ENCODE measurements at regions not wholly inside any gene's neighbourhood (a gene's known extent, or its start where the extent isn't known, plus 50 kb on each side); places are given as distances from the start of the nearest gene placed in this dataset.

DNA sequence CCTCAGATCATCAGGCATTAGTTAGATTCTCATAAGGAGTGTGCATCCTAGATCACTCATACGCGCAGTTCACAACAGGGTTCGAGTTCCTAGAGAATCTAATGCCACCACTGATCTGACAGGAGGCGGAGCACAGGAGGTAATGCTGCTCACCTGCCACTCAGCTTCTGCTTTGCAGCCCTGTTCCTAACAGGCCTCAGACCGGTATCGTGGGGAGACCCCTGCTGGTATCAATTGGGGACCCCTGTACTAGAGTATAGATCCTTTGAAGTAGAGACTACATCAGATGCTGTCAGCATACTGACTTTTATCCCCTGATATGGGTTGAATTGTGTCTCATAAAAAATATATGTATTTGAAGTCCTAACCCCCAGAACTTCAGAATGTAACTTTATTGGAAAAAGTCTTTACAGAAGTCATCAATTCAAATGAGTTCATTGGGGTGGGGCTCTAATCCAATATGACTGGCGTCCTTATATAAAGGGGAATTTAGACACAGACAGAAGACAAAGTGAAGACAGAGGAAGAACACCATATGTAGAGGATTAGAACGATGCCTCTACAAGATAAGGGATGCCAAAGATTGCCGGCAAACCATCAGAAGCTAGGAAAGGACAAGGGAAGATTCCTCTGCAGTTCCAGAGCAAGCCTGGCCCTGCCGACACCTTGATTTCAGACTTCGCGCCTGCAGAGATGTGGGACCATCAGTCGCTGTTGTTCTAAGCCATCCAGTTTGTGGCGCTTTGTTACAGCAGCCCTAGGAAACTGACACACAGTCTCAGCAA, 104.4 kb upstream of the BTBD3 start:
- no peak for DNase-seq

DNA sequence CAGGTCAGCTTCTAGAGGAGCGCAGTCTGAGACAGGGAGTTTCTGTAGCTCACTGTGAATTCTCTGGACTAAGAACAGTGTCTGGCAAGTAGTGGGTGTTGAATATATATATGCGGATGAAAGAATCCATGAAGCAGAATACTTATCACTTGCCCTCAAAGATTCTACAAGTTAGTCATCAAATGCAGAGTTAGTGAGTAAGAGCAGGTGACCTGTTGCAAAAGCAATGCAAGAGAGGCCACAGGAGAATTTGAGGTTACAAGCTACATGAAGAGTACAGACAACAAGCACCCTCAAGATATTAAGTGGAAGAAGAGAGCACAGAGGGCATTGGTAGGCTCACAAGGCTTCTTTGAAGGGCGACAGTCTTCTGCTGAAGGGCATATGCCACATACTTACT, 103.4 kb upstream of the BTBD3 start:
- DNase-seq, result no peak

DNA sequence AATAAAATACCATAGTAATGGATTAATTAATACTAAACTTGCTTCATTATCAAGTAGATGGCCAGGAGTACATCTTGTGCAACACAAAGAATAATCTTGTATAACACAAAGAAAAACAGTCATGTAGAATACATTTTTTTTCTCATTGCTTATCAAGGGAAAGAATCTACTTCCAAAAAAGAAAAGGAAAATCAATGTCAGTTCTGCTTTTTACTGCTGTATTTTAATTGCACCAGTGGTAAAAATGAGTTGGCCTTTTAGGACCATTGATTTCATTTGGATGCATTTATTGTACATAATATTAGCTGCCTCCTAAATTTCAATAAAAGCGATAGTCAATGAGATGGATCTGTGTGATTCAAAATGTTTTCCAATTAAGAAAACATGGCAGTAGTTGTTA, 96.9 kb upstream of the BTBD3 start:
- no peak for DNase-seq

DNA sequence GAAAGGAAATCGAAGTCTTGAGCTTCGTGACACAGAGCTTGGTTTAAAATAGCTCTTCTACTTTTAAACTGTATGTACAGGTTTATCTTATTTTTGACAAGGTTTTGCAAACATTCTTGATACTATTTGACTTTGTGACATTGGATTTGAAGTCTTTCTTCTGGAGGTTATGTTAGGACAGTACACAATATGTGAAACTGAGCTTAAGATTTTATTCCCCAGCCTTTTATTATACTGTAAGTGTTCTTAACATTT, 95.2 kb upstream of the BTBD3 start:
- DNase-seq, result no peak

DNA sequence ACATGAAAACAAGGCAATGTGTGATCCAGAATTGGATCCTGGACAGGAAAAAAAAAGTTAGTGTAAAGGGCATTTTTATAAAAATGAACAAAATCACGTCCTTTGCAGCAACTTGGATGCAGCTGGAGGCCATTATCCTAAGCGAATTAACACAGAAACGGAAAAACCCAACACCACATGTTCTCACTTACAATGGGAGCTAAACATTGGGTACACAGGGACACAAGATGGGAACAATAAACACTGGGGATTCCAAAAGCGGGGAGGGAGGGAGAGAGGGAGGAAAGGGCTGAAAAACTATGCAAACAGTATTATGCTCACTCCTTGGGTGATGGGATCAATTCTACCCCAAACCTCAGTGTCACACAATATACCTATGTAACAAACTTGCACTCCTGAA, 91.4 kb upstream of the BTBD3 start:
- DNase-seq, result no peak

DNA sequence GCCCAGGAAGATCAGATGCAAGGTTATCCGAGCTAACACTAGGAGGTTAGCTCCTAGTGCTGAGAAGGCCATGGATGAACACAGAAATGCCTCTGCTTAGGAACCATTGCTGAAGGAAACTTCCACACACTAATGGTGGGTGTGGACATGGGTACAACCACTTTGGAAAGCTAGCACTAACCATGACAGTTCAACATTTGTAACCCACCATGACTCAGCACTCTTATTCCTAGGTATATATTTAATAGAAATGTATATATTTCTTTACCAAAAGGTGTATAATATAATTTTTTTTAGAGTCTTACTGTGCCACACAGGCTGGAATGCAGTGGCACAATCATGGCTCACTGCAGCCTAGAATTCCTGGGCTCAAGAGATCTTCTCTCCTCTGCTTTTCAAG, 85.3 kb upstream of the BTBD3 start:
- DNase-seq, result no peak

DNA sequence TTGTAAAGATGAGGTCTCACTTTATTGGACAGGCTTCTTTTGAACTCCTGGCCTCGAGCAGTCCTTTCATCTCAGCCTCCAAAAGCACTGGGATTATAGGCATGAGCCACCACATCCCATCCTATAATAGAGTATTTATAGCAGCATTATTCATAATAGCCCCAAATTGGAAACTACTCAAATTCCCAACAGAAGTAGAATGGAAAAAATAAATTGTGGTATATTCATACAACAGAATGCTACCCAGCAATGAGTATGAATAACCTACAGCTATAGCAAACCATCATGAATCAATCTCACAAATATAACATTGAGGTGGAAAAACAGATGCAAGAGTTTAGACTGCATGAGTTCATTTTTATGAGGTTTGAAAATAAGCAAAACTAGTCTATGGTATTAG, 84.8 kb upstream of the BTBD3 start:
- DNase-seq, result no peak

DNA sequence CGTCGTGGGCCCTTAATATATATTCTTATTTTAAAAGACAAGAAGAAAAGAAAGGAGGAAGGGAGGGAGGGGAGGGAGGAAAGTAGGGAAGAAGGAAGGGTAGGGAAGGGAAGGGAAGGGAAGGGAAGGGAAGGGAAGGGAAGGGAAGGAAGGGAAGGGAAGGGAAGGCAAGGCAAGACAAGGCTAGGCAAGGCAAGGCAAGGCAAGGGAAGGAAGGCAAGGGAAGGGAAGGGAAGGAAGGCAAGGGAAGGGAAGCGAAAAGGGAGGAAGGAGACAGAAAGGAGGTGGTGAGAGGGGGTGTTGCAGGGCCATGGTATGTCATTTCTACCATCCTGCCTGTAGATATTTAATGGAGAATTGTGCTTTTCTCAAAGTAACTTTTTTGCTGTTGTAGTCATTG, 83.9 kb upstream of the BTBD3 start:
- DNase-seq, result no peak

DNA sequence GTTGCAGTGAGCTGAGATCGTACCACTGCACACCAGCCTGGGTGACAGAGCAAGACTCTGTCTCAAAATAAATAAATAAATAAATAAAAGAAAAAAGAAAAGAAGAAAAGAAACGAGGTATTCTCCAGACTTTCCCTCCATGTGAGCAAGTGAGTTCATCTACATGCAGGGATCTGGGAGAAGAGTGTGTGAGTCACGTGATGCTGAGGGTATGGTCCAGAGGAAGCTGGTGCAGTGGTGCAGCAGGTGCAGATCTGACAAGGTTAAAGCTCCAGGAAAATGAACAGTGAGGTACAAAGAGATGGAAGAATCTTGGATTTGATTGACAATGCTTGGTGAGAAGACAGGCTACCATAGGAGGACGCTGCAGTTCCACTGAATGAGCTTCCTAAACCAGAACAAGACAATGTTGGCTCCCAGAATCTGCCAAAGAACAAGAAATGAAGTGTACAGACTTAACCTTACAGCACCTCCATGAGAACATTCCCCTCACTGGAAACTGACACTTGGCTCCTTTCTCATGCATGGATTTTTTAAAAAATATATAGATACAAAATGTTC, 79.5 kb upstream of the BTBD3 start:
- DNase-seq, result no peak

DNA sequence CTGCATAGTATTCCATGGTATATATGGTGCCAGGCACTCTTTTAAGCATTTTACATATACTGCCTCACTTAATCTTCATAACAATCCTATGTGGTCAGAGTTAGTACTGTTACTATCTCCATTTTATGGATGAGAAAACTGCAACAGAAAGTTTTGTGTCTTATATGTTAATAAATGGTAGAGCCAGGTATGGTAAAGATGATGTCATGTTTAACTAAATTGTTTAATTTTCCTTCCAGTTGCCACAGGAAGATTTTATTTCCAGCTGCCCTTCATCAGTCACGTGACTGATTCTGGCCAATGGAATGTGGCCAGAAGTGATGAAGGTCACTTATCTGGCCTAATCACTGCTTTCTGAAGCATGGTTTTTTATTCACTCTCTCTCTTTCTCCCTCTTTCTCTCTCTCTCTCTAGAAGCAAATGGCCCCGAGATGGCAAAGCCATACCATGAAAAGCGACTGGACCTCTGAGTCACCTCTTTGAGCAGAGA, 75.7 kb upstream of the BTBD3 start:
- no peak for DNase-seq

DNA sequence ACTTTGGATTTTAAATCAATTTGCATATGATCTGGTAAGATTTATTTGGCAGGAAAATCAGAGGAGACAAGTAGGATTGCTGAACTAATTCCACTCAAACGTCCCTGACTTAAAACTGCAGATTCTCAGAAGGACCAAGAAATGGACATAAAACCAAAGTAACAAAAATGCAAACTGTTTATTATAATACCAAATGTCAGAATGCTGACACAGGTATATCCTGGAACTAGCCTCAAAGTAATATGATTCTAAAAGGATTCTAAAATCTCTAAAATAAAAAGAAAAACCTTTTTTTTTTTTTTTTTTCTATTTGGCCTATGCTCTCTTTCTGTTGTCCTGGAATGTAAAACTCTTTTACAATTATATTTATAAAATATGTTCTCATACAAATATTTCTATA, 74.4 kb upstream of the BTBD3 start:
- no peak for DNase-seq

DNA sequence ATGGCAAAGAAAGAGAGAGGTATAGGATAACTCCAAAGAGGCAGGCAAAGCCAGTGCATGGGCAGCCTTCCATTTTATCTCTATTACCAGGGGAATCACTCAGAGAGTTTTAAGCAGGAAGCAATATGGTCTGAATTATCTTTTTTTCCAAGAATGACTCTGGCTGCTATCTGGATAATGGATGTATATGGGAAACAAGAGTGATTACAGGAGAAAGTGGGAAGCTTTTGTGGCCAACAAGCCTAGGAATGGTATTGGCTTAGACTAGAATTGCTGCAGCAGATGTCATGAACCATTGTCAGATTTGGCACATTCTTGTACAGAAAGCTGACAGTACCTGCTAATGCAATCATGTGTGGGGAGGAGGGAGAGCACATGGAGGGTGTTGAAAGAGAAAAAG, 73.0 kb upstream of the BTBD3 start:
- DNase-seq, result peak; percentile 43

DNA sequence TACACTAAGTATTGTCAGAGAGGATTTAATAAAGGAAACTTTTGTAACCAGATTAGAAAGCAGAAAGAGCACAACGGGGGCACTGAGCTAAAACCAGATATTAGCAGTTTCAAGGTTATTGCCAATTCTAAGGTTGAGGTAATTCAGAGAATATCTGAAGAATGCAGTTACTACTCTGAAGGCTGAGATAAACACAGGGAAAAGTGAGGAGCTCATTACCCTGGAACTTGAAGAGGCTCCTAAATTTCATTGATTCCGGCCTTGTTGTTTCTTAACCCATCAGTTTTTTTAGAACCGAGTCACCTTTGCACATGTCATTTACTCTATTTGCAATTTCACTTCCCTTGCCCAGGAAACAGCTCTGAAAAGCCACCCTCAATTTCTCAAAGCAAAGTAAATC, 72.4 kb upstream of the BTBD3 start:
- no peak for DNase-seq

DNA sequence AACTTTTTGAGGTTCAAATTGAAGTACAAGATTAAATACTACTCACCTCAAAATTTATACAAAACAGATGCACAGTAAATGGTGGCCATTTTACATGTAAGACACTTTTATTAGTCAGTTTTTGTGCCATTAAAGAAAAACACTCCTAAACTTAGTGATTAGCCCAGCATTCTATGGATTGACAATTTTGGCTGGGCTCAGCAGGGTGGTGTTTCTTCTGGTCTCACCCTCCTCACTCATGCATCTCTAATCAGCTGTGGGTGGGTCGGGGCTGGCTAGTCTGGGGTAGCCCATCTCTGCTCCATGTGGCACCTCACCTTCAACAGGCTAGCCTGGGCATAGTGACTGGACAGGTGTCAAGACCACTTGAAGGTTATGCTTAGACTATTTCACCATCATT, 71.6 kb upstream of the BTBD3 start:
- no peak for DNase-seq

DNA sequence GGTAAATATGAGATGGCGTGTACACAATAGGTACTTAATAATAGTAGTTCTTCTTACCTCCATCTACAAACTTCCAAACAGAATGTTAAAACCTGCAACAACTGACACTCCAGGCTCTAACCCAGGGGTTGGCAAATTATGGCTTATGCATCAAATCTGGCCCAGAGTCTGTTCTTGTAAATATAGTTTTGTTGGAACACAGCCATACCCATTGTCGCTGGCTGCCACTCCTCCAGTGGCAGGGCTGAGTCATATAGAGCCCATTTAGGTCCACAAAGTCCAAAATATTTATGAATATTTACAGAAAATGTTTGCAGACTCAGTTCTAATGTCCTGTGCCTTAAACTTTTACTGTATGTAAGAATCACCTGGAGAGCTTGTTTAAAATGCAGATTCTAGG, 69.9 kb upstream of the BTBD3 start:
- DNase-seq, result no peak

DNA sequence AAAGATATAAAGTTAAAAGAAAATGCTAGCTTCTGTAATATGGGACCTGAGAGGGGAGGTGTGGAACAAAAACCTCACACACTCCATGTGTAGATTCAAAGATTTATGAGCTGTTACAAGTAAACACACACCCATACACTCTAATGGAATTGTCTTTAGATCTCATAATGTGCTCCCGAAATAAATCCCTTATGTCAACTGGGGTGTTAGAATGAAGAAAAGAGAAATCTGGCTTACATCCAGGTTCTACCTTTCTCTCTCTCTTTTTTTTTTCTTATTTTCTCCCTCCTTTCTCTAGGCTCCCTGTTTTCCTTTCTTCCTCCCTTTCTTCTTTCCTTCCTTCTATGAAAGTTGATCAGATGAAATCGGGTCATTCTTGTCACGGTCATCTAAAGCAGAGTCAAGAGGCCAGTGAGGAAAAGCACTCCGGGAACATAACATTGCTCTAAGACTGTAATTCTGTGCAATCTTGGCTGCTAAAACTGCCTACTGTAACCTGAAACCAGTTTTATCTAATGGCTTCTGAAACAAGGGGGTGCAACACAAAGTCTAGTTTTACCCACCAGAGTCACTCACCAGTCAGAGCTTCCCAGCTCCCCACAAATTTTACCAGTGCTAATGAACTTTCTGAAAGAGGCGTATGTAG, 68.3 kb upstream of the BTBD3 start:
- DNase-seq, result no peak

DNA sequence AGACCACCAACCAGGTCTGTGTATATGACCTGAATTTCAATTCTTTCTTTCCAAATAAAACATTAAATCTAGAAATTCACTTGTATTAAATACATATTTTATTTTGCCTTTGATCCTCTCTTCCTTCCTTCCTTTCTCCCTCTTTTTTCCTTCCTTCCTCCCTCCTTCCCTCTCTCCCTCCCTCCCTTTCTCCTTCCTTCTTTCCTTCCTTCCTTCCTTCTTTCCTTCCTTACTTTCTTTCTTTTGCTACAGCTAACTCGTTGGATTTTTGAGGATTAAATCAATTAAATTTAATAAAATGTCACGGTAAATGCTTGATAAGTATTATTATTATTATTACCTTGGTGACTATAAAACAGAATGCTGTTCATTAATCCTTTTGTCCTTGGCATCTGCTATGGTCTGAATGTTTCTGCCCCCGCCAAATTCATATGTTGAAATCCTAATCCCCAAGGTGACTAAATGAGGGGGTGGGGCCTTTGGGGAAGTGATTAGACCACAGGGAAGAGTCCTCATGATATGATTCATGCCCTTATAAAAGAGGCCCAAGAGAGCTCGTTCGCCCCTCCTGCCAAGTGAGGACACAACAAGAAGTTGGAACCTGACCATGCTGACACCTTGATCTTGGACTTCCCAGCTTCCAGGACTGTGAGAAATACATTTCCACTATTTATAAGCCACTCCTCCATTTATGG, 67.6 kb upstream of the BTBD3 start:
- DNase-seq, result no peak

DNA sequence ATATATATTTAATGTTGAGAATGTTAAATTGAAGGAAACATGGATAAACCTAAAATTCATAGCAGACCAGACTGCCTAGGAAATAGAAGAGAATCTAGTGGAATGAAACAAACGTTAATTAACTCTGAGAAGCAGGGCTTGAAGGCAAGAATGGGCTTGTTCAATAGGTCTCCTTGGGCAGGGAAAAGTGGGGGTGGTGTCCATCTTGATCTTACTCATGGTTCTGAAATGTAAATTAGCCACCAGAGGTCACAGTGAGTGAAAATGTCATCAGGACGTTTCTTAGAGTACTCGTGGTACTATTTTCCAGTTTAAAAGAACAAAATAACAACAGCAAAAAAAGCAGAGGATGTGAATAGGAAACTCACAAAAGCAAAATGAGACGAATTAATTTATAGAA, 66.8 kb upstream of the BTBD3 start:
- DNase-seq, result no peak

DNA sequence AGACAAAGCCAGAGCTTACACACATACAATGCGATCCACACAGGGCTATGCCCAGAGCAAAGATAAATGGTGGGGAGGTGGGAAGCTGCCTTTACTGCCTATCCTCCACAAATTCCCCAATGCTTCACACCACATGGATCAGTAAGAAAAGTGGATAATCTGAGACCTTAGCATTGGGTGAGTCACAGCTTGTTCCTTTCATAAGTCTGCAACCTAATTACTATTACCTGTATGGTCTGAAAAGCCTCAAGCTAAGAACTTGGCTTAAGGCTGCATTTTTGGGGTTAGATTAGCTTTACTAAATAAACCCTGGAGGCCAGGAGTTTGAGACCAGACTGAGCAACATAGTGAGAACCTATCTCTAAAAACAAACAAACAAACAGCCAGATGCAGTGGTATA, 66.0 kb upstream of the BTBD3 start:
- no peak for DNase-seq

DNA sequence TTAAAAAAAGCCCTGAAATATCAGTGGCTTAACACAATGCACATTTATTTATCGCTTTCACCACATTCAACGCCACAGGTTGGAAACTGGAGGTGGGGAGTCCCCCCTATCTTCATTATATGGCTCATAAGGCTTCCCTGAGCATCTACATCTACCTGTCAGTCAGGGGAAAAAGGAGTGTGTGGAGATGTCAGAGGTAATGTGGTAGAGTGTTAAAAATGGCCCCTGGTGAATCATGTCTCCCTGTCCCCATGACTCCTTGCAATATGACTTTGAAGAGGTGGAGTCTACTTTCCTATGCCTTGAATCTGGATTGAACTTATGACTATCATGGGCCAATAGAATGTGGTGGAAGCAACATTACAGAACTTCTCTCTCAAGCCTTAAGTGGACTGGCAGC, 65.5 kb upstream of the BTBD3 start:
- DNase-seq, result no peak

DNA sequence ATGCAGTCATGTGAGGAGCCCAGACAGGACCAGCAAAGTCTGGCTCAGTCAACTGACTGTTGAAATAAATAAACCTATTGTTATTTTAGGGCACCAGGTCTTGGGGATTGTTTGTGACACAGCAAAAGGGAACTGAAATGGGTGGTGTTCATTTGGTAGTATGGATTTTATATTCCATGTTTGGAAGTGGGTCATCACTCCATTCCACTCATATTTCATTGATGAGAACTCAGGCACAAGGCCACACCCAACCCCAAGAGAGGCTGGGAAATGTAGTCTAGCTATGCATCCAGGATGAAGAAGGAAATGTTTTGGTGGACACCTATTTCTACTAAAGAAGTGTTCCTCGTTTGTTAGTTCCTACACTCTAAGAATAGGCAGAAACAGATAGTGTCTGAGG, 64.9 kb upstream of the BTBD3 start:
- no peak for DNase-seq

DNA sequence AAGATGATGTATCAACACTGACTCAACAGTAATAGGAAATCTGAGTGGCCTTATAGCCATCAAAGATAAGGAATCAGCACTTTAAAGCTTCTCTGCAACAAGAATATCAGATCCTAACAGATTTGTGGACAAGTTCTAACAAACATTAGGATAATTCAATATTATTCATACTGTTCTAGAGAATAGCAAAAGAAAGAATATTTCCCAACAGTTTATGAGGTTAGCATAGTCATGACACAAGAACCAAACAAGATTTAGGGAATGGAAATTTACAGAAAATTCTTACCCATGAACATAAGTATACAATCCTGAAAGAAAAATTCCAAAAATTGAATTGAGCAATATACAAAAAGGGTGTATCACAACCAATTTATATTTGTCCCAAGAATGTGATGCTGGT, 64.3 kb upstream of the BTBD3 start:
- no peak for DNase-seq

DNA sequence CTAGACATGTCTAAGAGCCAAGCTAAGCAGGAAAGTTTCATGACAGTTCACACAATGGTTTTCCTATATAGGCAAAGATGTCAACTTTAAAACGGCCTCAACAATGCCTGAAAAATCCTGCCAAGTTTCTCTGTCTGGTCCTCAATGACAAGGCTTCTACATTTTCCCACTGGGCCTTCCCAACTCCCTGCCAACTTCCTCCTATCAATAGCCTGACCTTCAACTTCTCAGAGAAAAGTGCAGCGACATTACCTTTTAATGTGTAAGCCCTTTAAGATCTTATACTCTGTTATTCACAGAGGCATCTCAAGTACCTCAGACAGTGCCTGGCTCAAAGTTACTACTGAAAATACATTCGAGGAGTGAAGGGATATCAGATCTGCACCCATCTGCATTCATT, 56.2 kb upstream of the BTBD3 start:
- no peak for DNase-seq

DNA sequence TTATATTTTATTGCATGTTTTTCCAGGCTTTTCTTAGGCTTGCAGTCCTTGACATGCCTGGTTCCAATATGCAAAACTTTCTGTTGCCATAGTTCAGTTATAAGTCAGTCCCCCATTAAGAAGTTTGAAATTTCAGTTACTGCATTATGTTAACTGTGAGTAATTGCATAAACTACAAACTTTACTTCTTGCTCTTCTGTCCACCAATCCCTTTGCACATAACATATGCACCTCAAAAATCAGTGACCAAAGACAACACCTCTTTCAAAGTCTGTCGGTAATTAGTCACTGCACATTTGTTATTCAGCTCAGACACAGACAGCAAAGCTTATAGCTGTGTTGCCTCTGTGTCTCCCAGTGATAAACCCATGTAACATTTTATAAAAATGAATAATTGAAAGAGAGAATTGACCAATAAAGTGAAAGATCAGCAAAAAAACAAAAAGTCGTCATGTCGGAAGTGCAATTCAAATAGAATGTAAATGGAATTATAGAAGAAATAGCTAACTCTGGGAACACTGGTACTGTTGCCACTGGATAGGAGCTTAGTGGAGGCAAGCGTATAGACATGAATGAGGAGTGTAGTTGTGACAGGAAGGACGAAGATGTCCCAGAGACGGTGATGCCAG, 50.3 kb upstream of the BTBD3 start:
- DNase-seq, result no peak

Data from right hindlimb (tissue), 1 donor.